GM23338 (cell line): ENCODE measurements at regions not wholly inside any gene's neighbourhood (a gene's known extent, or its start where the extent isn't known, plus 50 kb on each side); places are given as distances from the start of the nearest gene placed in this dataset.

ENCODE experiments used
- ATAC-seq: fragments of 200-7000 bp; cut with Tn5 transposase; 3 replicates; pipeline ENCODE4 v1.9.1; 2020
- DNase-seq: peaks from one replicate; pipeline ENCODE4 v3.0.0-alpha.2; 2015; ENCODE audit warnings: low spot score
- H2AFZ ChIP-seq: fragments of 200-600 bp; sonication (generic); 2 replicates; pipeline ENCODE4 v1.8.0; 2016; ENCODE audit warnings: antibody characterized with exemption, mild to moderate bottlenecking, moderate library complexity
- H3F3A ChIP-seq: fragments of 200-600 bp; sonication (generic); replicated peaks from 2 replicates; pipeline ENCODE4 v1.8.0; 2017; ENCODE audit warnings: antibody characterized with exemption, mixed run types, low read depth
- H3K27ac ChIP-seq: fragments of 200-600 bp; sonication (generic); 2 replicates; pipeline ENCODE4 v1.6.1; 2016; ENCODE audit warnings: low read depth
- H3K27me3 ChIP-seq: fragments of 200-600 bp; sonication (generic); 2 replicates; pipeline ENCODE4 v1.8.0; 2016; ENCODE audit warnings: mild to moderate bottlenecking, mixed run types, moderate library complexity; ENCODE audit not compliant: insufficient read depth
- H3K36me3 ChIP-seq: fragments of 200-600 bp; sonication (generic); 2 replicates; pipeline ENCODE4 v1.8.0; 2016; ENCODE audit warnings: mild to moderate bottlenecking; ENCODE audit not compliant: insufficient read depth
- H3K4me1 ChIP-seq: fragments of 200-600 bp; sonication (generic); 2 replicates; pipeline ENCODE4 v1.8.0; 2016; ENCODE audit warnings: mild to moderate bottlenecking, moderate library complexity; ENCODE audit not compliant: insufficient read depth
- H3K4me2 ChIP-seq: fragments of 200-600 bp; sonication (generic); 2 replicates; pipeline ENCODE4 v1.7.1; 2017; ENCODE audit warnings: mixed run types
- H3K4me3 ChIP-seq: fragments of 200-600 bp; sonication (generic); 2 replicates; pipeline ENCODE4 v1.6.1; 2016; ENCODE audit warnings: mixed run types
- H3K79me2 ChIP-seq: fragments of 200-600 bp; sonication (generic); replicated peaks from 2 replicates; pipeline ENCODE4 v1.8.0; 2017; ENCODE audit warnings: mild to moderate bottlenecking; ENCODE audit not compliant: insufficient read depth
- H3K9me2 ChIP-seq: fragments of 200-600 bp; sonication (generic); 2 replicates; pipeline ENCODE4 v1.8.0; 2017; ENCODE audit not compliant: insufficient read depth
- H4K20me1 ChIP-seq: fragments of 200-600 bp; sonication (generic); replicated peaks from 2 replicates; pipeline ENCODE4 v1.8.0; 2017; ENCODE audit warnings: mild to moderate bottlenecking; ENCODE audit not compliant: insufficient read depth
- H3K27ac Mint-ChIP-seq: 2 replicates; pipeline ENCODE4 v1.8.0; 2020; ENCODE audit warnings: inconsistent platforms, mild to moderate bottlenecking, moderate library complexity, mixed read lengths
- H3K27me3 Mint-ChIP-seq: 3 replicates; pipeline ENCODE4 v1.8.0; 2022; ENCODE audit warnings: low read depth, mild to moderate bottlenecking, moderate library complexity, mixed read lengths, inconsistent platforms; ENCODE audit not compliant: insufficient read depth, poor library complexity
- H3K36me3 Mint-ChIP-seq: 3 replicates; pipeline ENCODE4 v1.8.0; 2021; ENCODE audit warnings: low read depth, mild to moderate bottlenecking, inconsistent platforms, moderate library complexity, mixed read lengths
- H3K4me1 Mint-ChIP-seq: 3 replicates; pipeline ENCODE4 v1.8.0; 2020; ENCODE audit warnings: mild to moderate bottlenecking, inconsistent platforms, mixed read lengths
- H3K4me3 Mint-ChIP-seq: 3 replicates; pipeline ENCODE4 v1.8.0; 2021; ENCODE audit warnings: moderate library complexity, mild to moderate bottlenecking, inconsistent platforms, mixed read lengths
- H3K9me3 Mint-ChIP-seq: 3 replicates; pipeline ENCODE4 v1.8.0; 2020; ENCODE audit warnings: moderate library complexity, mild to moderate bottlenecking, inconsistent platforms, mixed read lengths
- EZH2 ChIP-seq: fragments of 200-600 bp; sonication (generic); IDR thresholded peaks from one replicate; pipeline ENCODE4 v1.8.0; 2017; ENCODE audit warnings: antibody characterized with exemption, mild to moderate bottlenecking, low read depth; ENCODE audit not compliant: unreplicated experiment
- TF ChIP-seq, protein P1 (sequence below): fragments of 250-450 bp; sonication (Bioruptor Pico); IDR thresholded peaks from 2 replicates; pipeline ENCODE4 v1.5.0; 2020; ENCODE audit warnings: mild to moderate bottlenecking, moderate library complexity
- TF ChIP-seq, protein P2 (sequence below): IDR thresholded peaks from 2 replicates; pipeline ENCODE4 v1.6.1; 2016; ENCODE audit warnings: antibody characterized with exemption
- TF ChIP-seq, protein P3 (sequence below), 2 experiments: fragments of 200-600 bp in 1 of 2; sonication (generic) in 1 of 2; conservative IDR thresholded peaks; 2 replicates each; pipeline versions ENCODE4 v1.5.1 to v1.6.1; 2016 to 2017; ENCODE audit warnings: antibody characterized with exemption in 2 of 2, low read depth in 2 of 2, mild to moderate bottlenecking in 2 of 2, moderate library complexity in 1 of 2

DNA sequence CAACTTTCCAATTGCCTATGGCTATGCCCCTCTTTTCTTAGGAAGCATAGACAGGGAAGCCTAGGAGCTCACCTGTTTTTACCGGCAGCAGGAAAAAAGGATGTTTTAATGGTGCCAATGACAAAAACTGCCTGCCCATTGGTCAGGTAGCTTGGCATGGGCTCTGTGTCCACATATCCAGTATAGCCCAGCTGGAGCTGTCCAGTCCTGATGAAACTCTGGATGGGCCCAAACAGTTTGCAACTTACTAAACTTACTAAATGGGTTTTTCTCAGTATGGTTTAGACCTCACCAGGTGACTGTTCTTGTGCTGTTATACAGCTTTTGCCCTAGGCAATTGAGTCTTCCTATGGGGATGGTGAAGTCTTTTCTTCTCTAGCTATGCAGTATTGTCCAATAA lies 711.2 kb downstream of the AMY1C start:
- Histone ChIP-seq H3F3A (no peaks in the 10 kb centered on the region), H3K9me2 (no peaks in the 10 kb centered on the region), H3K27me3 (no peaks in the 10 kb centered on the region), H3K27ac (no peak overlapping the region), H3K4me3 (no peak overlapping the region), H3K4me2 (no peak overlapping the region), H2AFZ (no peak overlapping the region), H3K36me3 (no peaks in the 10 kb centered on the region), H4K20me1 (no peaks in the 10 kb centered on the region), H3K4me1 (no peaks in the 10 kb centered on the region), H3K79me2 (no peaks in the 10 kb centered on the region)
- no peak for ATAC-seq
- no peak overlapping the region for H3K4me3 Mint-ChIP-seq
- H3K27me3 Mint-ChIP-seq = no peaks in the 10 kb centered on the region
- H3K27ac Mint-ChIP-seq = no peak overlapping the region
- H3K9me3 Mint-ChIP-seq = peaks cover 37% of the 10 kb centered on the region
- no peak for DNase-seq
- peaks cover 2% of the 10 kb centered on the region; the same call in 1 of the 3 replicates for H3K4me1 Mint-ChIP-seq
- no peak for TF ChIP-seq EZH2
- TF ChIP-seq, protein P1, sequence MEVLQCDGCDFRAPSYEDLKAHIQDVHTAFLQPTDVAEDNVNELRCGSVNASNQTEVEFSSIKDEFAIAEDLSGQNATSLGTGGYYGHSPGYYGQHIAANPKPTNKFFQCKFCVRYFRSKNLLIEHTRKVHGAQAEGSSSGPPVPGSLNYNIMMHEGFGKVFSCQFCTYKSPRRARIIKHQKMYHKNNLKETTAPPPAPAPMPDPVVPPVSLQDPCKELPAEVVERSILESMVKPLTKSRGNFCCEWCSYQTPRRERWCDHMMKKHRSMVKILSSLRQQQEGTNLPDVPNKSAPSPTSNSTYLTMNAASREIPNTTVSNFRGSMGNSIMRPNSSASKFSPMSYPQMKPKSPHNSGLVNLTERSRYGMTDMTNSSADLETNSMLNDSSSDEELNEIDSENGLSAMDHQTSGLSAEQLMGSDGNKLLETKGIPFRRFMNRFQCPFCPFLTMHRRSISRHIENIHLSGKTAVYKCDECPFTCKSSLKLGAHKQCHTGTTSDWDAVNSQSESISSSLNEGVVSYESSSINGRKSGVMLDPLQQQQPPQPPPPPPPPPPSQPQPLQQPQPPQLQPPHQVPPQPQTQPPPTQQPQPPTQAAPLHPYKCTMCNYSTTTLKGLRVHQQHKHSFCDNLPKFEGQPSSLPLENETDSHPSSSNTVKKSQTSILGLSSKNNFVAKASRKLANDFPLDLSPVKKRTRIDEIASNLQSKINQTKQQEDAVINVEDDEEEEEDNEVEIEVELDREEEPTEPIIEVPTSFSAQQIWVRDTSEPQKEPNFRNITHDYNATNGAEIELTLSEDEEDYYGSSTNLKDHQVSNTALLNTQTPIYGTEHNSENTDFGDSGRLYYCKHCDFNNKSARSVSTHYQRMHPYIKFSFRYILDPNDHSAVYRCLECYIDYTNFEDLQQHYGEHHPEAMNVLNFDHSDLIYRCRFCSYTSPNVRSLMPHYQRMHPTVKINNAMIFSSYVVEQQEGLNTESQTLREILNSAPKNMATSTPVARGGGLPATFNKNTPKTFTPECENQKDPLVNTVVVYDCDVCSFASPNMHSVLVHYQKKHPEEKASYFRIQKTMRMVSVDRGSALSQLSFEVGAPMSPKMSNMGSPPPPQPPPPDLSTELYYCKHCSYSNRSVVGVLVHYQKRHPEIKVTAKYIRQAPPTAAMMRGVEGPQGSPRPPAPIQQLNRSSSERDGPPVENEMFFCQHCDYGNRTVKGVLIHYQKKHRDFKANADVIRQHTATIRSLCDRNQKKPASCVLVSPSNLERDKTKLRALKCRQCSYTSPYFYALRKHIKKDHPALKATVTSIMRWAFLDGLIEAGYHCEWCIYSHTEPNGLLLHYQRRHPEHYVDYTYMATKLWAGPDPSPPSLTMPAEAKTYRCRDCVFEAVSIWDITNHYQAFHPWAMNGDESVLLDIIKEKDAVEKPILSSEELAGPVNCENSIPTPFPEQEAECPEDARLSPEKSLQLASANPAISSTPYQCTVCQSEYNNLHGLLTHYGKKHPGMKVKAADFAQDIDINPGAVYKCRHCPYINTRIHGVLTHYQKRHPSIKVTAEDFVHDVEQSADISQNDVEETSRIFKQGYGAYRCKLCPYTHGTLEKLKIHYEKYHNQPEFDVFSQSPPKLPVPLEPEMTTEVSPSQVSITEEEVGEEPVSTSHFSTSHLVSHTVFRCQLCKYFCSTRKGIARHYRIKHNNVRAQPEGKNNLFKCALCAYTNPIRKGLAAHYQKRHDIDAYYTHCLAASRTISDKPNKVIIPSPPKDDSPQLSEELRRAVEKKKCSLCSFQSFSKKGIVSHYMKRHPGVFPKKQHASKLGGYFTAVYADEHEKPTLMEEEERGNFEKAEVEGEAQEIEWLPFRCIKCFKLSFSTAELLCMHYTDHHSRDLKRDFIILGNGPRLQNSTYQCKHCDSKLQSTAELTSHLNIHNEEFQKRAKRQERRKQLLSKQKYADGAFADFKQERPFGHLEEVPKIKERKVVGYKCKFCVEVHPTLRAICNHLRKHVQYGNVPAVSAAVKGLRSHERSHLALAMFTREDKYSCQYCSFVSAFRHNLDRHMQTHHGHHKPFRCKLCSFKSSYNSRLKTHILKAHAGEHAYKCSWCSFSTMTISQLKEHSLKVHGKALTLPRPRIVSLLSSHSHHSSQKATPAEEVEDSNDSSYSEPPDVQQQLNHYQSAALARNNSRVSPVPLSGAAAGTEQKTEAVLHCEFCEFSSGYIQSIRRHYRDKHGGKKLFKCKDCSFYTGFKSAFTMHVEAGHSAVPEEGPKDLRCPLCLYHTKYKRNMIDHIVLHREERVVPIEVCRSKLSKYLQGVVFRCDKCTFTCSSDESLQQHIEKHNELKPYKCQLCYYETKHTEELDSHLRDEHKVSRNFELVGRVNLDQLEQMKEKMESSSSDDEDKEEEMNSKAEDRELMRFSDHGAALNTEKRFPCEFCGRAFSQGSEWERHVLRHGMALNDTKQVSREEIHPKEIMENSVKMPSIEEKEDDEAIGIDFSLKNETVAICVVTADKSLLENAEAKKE (CRISPR knock-in tag) = no peak
- TF ChIP-seq, protein P2, sequence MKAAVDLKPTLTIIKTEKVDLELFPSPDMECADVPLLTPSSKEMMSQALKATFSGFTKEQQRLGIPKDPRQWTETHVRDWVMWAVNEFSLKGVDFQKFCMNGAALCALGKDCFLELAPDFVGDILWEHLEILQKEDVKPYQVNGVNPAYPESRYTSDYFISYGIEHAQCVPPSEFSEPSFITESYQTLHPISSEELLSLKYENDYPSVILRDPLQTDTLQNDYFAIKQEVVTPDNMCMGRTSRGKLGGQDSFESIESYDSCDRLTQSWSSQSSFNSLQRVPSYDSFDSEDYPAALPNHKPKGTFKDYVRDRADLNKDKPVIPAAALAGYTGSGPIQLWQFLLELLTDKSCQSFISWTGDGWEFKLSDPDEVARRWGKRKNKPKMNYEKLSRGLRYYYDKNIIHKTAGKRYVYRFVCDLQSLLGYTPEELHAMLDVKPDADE = no peak
- TF ChIP-seq, protein P3, sequence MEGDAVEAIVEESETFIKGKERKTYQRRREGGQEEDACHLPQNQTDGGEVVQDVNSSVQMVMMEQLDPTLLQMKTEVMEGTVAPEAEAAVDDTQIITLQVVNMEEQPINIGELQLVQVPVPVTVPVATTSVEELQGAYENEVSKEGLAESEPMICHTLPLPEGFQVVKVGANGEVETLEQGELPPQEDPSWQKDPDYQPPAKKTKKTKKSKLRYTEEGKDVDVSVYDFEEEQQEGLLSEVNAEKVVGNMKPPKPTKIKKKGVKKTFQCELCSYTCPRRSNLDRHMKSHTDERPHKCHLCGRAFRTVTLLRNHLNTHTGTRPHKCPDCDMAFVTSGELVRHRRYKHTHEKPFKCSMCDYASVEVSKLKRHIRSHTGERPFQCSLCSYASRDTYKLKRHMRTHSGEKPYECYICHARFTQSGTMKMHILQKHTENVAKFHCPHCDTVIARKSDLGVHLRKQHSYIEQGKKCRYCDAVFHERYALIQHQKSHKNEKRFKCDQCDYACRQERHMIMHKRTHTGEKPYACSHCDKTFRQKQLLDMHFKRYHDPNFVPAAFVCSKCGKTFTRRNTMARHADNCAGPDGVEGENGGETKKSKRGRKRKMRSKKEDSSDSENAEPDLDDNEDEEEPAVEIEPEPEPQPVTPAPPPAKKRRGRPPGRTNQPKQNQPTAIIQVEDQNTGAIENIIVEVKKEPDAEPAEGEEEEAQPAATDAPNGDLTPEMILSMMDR (conservative IDR thresholded peaks at IDR 0.05; ENCODE audit: low read depth in 2 of 2) = no peak
- H3K36me3 Mint-ChIP-seq = peaks cover 12% of the 10 kb centered on the region; the same call in 1 of the 3 replicates
